ENCODE measurements at regions not wholly inside any gene's neighbourhood (a gene's known extent, or its start where the extent isn't known, plus 50 kb on each side); places are given as distances from the start of the nearest gene placed in this dataset.

- H3K9me3 ChIP-seq (replicated peaks; ENCODE audit: control insufficient read depth, insufficient read depth, low read length): no peaks in the 10 kb centered on the region
- TF ChIP-seq CTCF (IDR thresholded peaks at IDR 0.05; ENCODE audit: extremely low read depth in 1 of 2, insufficient read depth in 1 of 2, low read depth in 1 of 2, low read length in 2 of 2) (no peak), MAX (IDR thresholded peaks at IDR 0.05; ENCODE audit: insufficient read depth, insufficient read length) (no peak), MYC (IDR thresholded peaks at IDR 0.05; ENCODE audit: low read depth, low read length) (no peak), EZH2 (IDR thresholded peaks at IDR 0.05; ENCODE audit: borderline replicate concordance, low read depth, low read length, severe bottlenecking) (no peak), JUN (IDR thresholded peaks at IDR 0.05; ENCODE audit: borderline replicate concordance, insufficient read depth, insufficient read length, low read depth) (no peak), FOS (IDR thresholded peaks at IDR 0.05; ENCODE audit: borderline replicate concordance, insufficient read depth, low read length) (no peak), POLR2A (IDR thresholded peaks at IDR 0.05; ENCODE audit: low read depth, low read length) (no peak), GATA2 (IDR thresholded peaks at IDR 0.05; ENCODE audit: insufficient read depth, insufficient read length, low read depth, low read length) (no peak), POLR2AphosphoS5 (IDR thresholded peaks at IDR 0.05; ENCODE audit: insufficient read depth, low read depth, low read length) (no peak)
- DNase-seq (ENCODE audit: low read depth, low spot score): peak; percentile 80
- H3K4me1 ChIP-seq (ENCODE audit: control insufficient read depth, extremely low read depth, insufficient read depth, low read length): peaks cover 14% of the 10 kb centered on the region
- FAIRE-seq: peak; percentile 74
- intact Hi-C loops (cut with micrococcal nuclease) (no loop called here), dilution Hi-C loops (cut with MboI; ENCODE audit: extremely low pct_ligation_motif_present, low sequenced_read_pairs) (no loop called here)
- H3K79me2 ChIP-seq (ENCODE audit: control insufficient read depth, insufficient read depth, low read length): no peaks in the 10 kb centered on the region
- ChIA-PET POLR2A (no interaction called here), CTCF (interaction anchor here (0.7 kb wide), 1 partner anchor 19 kb away, joined by 3 read pairs; no protein-coding TSS in a partner anchor)
- H3K36me3 ChIP-seq (ENCODE audit: control insufficient read depth in 2 of 2, extremely low read depth in 1 of 2, insufficient read depth in 2 of 2, low read length in 2 of 2): no peaks in the 10 kb centered on the region
- no peaks in the 10 kb centered on the region for H3K27me3 ChIP-seq (ENCODE audit: control insufficient read depth in 2 of 2, insufficient read depth in 2 of 2, low read length in 2 of 2)
- no peak overlapping the region for H2AFZ ChIP-seq (ENCODE audit: low read depth, low read length)
- H3K27ac ChIP-seq (ENCODE audit: insufficient read depth, low read depth, low read length): no peak overlapping the region
- no peaks in the 10 kb centered on the region for H3K9me1 ChIP-seq (replicated peaks; ENCODE audit: control insufficient read depth, extremely low read depth, insufficient read depth, low read length)
- H4K20me1 ChIP-seq (replicated peaks; ENCODE audit: control insufficient read depth, extremely low read depth, insufficient read depth, low read length): no peaks in the 10 kb centered on the region
- H3K4me3 ChIP-seq (replicated peaks in 1 of 3; ENCODE audit: insufficient read depth in 1 of 3, low read depth in 1 of 3, low read length in 3 of 3): no peak overlapping the region
- H3K4me2 ChIP-seq (ENCODE audit: insufficient read depth, low read length): no peak overlapping the region
- H3K9ac ChIP-seq (replicated peaks; ENCODE audit: extremely low read depth, insufficient read depth, low read length): no peak overlapping the region
- BruUV-seq (replicated peaks): no TSS peak
Observed at GRCh38 chr21:38984982-38985567, 179.3 kb downstream of the ETS2 start.

All from endothelial cell of umbilical vein (primary cell).